ENCODE measurements at regions not wholly inside any gene's neighbourhood (a gene's known extent, or its start where the extent isn't known, plus 50 kb on each side); places are given as distances from the start of the nearest gene placed in this dataset.

- Histone ChIP-seq H3K9me1 (ENCODE audit: control insufficient read depth, insufficient read depth, low read length) (no peaks in the 10 kb centered on the region), H3K9me3 (replicated peaks; ENCODE audit: control insufficient read depth, insufficient read depth, low read depth, low read length) (no peaks in the 10 kb centered on the region), H3K27me3 (ENCODE audit: control insufficient read depth in 2 of 2, insufficient read depth in 2 of 2, low read length in 2 of 2) (no peaks in the 10 kb centered on the region), H3K27ac (ENCODE audit: extremely low read depth, low read depth, low read length) (no peak overlapping the region), H4K20me1 (replicated peaks; ENCODE audit: control insufficient read depth, insufficient read depth, low read length) (no peaks in the 10 kb centered on the region), H3K4me2 (ENCODE audit: insufficient read depth, low read length) (no peak overlapping the region), H3K4me1 (replicated peaks in 1 of 2; ENCODE audit: control insufficient read depth in 2 of 2, insufficient read depth in 2 of 2, low read length in 2 of 2) (no peaks in the 10 kb centered on the region), H3K36me3 (ENCODE audit: control insufficient read depth, insufficient read depth, low read length) (no peaks in the 10 kb centered on the region), H3K79me2 (ENCODE audit: control insufficient read depth, insufficient read depth, low read length) (no peaks in the 10 kb centered on the region), H3K4me3 (no peak overlapping the region), H3K9ac (ENCODE audit: insufficient read depth in 1 of 2, low read depth in 2 of 2, low read length in 2 of 2) (no peak overlapping the region), H2AFZ (ENCODE audit: low read depth, low read length) (no peak overlapping the region)
- no peak for TF ChIP-seq KLF1 (tag; IDR thresholded peaks at IDR 0.05)
- no peak for TF ChIP-seq RERE (CRISPR knock-in tag; IDR thresholded peaks at IDR 0.05; ENCODE audit: borderline replicate concordance)
- ATAC-seq, result no peak
- WGBS (ENCODE audit: insufficient coverage, low coverage, missing lambda C conversion rate), result 0% methylated on average over 3 of the region's 3 CpGs
- DNase-seq (ENCODE audit: extremely low read depth in 1 of 4, low spot score in 3 of 4), result no peak
- ChIA-PET CTCF (ENCODE audit: low intra/inter-chr PET ratio) (no interaction called here), POLR2A (no interaction called here)
- BruUV-seq (replicated peaks), result no TSS peak
- no peak for FAIRE-seq
- in situ Hi-C loops (cut with MboI) (no loop called here), intact Hi-C loops (cut with micrococcal nuclease) (no loop called here)
Observed at GRCh38 chr2:220275454-220275853, 648.0 kb downstream of the SLC4A3 start.

All from K562 (cell line).